GM19395 (cell line): ENCODE measurements at regions not wholly inside any gene's neighbourhood (a gene's known extent, or its start where the extent isn't known, plus 50 kb on each side); places are given as distances from the start of the nearest gene placed in this dataset.
"Not testable (repeated sequence)": the region's sequence is repeated elsewhere in the genome, so short reads cannot be mapped to it uniquely, and the experiment has no call there.

Experiments used
- ATAC-seq: cut with Tn5 transposase; IDR thresholded peaks from one replicate; pipeline ENCODE4 v1.9.1; 2021; ENCODE audit warnings: mild to moderate bottlenecking, moderate library complexity; ENCODE audit not compliant: unreplicated experiment

DNA sequence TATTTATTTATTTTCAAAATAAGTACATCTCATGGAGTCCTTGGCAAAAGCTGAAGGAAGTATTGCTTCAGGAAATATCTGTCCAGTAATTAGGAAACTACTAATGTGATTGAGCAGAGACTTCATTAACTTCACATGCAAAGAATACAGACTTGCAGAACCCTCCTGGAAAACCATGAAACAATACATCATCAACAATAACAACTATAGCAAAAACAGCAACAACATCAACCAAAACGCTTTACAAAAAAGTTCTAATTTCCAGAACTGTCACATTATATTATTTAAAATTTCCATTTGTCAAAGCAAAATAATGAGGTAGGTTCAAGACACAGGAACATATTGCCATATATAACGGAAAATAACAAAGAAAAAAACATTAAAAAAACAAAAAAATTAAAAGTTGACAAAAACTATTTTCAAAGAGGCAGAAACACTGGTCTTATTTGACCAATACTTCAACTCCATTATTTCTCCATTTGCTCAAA is 79.8 kb upstream of the TOP3B start:
- no peak for ATAC-seq

DNA sequence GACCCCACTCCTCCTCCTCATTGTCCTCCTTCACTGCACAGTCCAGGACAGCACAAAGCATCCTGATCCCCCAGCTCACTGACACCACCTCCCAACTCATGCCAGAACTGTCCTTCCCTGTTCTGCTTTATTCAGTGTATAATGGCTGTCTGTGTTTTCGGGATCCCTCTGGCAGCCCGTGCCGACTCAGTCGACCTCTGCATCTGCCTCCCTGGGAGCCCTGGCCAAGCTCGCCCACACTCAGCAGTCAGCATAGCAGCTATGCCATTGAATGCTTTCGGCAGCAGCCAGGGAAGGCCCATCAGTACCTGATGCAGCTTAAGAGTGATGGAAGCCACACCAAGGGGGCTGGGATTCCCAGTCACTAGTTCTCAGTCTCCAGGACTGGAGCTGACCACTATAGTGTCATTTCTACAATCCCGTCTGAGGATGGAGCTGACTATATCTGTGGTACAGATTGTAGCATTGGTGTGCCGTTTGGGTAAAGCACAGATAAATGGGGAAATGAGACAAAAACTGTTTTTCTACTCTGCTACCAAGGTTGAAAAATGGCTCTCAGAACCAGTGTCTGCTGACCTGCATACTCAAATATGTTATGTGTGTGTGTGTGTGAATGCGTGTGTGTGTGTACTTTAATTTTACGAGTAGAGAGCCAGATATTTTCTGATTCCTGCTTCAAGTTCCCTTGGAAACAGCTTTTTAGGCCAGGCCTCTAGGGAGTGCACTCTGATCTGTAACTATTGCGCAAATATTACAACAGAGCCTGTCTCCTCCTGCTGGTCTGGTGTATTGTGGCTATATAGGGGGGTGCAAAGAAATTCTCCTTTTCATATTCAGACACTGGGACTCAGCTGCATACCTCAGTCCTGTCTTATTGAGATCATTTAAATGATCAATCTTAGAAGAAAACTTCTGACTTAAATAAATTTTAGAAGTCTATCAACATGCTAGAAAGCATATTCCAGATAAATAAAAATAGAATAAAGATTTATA is 78.8 kb upstream of the TOP3B start:
- ATAC-seq: no peak

DNA sequence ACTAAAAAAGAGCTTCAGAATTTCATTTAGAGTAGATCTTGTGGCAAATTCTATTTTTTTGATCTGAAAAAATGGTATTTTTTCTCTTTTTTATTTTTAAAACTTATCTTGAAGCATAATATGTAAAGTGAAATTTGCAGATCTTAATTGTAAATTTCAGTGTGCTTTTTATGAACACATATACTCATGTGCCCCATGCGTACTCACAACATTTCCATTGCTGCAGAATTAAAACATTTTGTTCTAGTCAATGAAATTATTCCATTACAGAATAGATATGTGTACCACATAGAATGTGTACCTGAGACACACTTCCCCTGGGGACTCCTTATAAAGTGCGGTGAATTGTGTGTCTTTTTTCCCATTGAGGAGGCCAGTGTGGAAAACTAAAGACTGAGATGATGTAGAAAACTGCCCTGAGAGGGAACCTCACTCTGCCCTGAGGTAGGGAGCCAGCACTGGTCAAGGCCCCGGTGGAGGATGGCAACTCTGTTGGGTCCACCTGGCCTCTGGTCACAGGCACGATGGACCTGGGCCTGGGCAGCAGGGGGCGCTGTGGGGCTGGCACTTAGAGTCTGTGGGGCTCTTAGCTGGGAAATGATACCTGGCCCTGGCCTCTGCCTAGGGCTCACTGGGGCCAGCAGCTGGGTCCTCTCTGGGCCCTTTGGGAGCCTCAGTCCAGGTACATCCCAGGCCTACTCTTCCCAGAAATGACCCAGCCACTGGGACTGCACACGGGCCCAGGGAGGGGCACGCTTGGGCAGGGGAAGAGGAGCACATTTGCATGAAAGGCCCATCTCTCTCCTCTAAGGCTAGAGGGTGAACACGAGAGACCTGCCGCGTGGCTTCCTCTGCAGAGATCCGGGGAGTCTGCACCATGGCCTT is 77.9 kb upstream of the TOP3B start:
- ATAC-seq: no peak

DNA sequence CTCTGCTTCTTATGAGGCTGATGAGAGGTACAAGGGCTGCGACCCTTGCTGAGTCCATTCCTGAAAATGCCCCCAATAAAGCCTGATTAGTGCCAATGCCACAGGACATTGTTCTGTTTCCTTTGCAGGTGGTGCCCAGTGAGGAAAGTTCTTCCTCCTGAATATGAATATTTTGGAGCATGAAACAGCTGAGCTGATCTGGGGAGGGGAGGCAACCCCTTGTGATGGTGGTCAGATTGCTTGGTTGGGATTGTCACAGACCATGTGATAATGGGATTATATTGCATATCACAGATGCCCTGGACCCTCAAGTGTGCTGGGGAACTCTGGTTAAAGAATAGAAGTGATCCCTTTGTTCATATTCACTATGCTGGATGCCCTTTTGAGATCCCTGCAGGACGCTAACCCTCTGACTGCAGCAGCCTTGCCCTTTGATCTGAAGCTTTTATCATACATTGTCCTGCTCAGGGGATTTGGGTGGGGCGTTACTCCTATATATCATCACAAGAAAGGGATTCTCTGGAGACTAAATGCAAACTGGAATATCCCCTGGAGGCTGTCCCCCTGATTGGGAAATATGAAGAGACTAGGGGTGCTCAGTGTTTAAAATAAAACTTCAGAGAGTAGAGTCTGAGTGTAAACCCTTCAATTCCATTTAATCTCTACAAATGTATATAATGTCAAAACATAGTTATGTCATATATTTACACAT is 76.9 kb upstream of the TOP3B start:
- no peak for ATAC-seq

DNA sequence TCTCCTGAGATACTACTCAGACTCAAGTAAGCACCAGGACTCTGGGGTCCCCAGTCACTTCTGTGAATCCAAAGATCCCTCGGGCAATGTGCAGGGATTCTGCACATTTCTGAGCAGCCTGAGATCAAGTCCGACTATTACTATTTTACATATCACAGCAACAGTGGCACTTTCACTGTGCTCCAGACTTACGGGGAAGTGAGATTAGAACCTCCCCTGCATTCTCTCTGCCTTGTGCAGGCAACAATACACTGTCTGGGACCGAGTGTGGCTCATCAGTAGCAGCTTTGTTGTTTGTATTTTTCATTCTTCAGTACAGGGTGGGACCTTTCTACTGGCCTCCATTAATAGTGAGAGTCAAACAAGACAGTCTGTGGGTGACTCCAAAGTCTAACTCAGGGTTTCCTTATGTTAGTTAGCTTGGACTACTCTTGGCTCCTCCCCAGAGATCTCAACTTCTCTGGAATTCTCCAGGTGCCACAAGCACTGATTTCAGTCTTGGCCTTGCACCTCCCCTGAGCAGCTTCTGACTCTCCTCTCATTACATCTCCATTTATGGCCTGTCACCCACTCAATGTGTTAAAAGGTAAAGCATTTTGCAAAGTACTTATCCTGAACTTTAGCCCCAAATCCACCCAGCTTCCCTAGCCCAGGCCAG is 76.2 kb upstream of the TOP3B start:
- ATAC-seq: no peak

DNA sequence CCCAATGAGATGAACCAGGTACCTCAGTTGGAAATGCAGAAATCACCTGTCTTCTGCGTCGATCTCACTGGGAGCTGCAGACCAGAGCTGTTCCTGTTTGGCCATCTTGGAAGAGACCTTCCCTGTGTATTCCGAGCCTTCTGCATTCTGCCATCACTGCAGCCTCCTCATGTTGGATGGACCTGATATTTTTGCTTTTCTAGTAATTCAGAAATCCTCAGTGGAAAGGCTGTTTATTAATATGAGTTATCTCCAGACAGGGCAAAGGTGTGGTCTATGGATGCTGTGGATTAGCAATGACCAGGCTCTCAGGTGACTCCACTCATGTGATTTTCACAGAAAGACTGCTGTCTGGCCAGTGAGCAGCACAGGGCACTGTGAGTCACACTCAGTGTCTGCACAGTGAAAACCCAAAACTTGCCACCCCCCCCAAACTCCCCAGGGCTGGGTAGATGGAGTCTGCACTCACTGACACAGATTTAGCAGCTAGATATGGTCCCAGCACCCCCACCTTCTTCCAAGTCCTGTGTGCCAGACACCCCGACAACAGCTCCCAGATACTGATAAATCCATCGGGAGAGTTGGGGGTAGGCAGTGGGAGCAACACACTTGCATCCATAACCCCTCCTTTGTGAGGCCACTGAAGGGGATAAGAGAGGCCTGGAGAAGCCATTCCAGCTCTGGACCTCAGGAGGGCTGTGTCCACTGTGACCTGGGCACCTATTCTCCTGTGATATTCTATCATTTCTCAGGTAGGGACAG is 75.2 kb upstream of the TOP3B start:
- ATAC-seq: no peak

DNA sequence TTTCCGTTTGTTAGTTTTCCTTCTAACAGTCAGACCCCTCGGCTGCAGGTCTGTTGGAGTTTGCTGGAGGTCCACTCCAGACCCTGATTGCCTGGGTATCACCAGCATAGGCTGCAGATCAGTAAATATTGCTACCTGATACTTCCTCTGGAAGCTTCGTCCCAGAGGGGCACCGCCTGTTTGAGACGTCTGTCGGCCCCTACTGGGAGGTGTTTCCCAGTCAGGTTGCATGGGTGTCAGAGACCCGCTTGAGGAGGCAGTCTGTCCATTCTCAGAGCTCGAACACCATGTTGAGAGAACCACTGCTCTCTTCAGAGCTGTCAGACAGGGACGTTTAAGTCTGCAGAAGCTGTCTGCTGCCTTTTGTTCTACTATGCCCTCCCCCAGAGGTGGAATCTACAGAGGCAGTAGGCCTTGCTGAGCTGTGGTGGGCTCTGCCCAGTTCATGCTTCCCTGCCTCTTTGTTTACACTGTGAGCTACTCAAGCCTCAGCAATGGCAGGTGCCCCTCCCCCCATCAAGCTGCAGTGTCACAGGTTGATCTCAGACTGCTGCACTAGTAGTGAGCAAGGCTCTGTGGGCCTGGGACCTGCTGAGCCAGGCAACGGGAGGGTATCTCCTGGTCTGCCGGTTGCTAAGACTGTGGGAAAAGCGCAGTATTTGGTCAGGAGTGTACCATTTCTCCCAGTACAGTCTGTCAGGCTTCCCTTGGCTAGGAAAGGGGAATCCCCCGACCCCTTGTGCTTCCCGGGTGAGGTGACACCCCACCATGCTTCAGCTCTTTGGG is 74.4 kb upstream of the TOP3B start:
- not testable (repeated sequence) for ATAC-seq

DNA sequence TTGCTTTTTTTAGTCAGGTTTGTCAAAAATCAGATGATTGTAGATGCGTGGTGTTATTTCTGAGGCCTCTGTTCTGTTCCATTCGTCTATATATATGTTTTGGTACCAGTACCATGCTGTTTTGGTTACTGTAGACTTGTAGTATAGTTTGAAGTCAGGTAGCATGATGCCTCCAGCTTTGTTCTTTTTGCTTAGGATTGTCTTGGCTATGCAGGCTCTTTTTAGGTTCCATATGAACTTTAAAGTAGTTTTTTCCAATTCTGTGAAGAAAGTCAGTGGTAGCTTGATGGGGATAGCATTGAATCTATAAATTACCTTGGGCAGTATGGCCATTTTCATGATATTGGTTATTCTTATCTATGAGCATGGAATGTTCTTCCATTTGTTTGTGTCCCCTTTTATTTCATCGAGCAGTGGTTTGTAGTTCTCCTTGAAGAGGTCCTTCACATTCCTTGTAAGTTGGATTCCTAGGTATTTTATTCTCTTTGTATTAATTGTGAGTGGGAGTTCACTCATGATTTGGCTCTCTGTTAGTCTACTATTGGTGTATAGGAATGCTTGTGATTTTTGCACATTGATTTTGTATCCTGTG is 70.1 kb upstream of the TOP3B start:
- ATAC-seq: not testable (repeated sequence)

DNA sequence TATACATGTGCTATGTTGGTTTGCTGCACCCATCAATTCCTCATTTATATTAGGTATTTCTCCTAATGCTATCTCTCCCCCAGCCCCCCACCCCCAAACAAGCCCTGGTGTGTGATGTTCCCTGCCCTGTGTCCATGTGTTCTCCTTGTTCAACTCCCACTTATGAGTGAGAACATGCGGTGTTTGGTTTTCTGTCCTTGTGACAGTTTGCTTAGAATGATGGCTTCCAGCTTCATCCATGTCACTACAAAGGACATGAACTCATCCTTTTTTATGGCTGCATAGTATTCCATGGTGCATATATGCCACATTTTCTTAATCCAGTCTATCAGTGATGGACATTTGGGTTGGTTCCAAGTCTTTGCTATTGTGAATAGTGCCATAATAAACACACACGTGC is 68.4 kb upstream of the TOP3B start:
- ATAC-seq: not testable (repeated sequence)

DNA sequence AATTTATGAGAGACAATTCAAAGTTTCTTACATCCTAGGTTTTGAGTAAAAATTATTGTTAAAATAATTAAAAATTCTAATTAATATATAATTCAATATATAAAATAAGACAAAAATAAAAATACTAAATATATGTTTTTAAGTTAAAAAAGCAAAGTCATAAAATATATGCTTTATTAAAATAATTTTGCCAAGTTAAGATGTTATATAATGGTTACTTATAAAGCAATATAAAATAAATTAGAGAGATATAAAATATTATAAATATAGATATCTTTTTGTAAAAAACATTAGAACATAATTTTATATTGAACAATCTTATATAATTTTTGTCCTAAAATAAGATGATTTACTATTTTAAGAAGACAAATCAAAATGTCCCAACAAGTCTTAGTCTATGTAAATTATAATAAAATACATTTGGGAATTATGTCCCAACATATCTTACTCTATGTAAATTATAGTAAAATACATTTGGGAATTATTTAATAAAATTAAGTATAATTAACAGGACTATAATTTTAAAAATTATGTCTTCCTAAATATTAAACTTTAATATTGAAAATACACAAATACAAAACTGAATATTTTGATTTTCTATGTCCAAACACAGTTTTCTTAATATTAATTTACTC is 67.7 kb upstream of the TOP3B start:
- ATAC-seq: no peak

DNA sequence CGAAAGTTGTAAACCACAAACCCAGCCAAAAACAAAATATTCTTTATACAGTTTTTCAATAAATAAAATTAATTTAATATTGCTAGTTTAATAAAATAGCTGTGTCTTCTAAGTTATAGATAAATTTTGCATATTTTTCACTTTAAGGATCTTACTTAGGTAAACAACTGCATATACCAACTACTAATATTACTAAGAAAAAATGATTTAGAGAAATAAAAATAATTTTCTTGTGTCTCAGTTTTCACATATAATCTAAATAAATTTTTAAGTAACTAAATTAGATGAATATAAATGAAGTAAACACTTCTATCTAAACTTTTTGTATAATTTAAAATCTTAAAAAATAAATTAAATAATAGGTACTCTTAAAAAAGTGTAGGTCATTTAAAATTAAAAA is 67.1 kb upstream of the TOP3B start:
- no peak for ATAC-seq

DNA sequence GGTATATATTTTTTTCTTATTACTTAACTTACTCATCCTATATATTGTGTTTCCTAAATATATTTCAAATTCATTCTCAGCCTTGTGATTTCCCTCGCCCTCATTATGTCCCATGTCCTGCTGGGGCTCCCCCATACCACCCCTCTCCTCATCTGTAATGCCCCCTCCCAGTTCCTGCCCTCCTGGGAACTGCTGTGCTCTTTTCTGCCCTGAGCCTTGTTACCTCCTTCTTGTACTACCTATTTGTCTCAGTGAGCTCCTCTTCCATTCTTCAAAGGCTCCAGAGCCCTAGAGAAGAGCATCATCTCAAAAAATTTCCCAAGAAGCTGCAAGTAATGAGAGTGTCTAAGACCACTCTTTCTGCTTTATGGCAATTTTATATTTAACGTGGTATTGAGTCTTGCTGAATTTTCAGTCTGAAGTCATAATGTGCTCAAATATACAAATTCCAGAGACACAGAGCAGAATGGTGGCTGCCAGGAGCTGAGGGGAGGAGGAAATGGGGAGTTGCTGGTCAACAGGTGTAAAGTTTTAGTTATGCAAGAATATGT is 66.5 kb upstream of the TOP3B start:
- ATAC-seq: no peak

DNA sequence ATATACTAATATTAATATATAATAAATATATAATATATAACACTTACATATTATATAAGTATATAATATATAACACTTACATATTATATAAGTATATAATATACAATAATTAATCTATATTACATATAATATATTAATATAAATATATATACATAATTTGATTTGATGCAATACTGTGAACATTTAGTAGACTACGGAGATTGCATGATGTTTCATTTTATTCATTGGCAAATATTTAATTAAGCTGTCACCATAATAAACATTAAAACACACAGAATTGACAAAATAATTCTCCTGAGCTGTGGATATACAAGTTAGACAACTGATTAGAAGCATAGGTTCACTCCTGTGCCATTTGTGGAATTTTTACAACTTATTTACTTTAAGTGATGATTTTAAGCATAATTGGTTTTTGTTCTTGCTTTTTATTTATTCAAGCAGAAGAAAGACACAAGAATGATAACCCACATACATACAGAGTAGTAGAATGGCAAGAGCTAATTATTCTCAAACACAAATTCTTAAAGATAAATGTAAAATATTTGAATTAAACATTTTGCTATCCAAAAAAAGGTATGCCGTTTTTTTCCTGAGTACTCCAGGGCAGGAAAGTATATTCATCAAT is 65.8 kb upstream of the TOP3B start:
- no peak for ATAC-seq

DNA sequence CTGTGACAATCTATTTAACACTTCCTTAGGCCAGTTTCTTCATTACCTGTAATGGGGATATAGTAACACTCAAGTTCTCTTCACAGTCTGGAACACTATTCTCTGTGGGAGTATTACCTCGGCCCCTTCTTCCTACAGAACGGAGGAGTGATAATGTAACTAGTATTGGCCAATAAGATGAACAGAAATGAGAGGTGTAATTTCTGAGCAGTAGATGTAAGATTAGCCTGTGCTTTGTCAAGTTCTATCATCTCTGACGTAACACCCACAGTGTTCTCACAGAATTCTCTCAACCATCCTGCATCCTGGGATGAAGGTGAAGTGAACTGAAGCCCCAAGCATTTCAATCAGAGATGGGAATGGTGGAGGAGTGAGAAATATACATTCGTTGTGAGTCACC is 65.2 kb upstream of the TOP3B start:
- ATAC-seq: no peak

DNA sequence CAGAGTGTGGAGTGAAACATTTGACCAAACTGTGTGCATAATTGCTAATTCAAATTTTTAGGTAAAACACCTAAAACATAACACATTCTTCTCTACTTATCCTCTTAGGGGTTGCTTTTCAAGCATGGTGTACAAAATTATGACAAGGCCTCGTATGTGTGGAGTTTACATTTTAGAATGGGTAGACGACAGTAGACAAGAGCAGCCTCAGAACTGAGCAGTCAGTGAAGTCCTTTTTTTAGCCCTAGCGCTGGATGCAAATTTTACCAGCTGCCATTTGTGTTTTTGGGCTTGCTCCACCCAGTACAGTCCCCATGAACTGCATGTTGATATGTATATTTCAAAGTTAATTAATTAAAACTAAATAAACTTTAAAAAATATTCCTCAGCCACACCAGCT is 64.7 kb upstream of the TOP3B start:
- no peak for ATAC-seq

DNA sequence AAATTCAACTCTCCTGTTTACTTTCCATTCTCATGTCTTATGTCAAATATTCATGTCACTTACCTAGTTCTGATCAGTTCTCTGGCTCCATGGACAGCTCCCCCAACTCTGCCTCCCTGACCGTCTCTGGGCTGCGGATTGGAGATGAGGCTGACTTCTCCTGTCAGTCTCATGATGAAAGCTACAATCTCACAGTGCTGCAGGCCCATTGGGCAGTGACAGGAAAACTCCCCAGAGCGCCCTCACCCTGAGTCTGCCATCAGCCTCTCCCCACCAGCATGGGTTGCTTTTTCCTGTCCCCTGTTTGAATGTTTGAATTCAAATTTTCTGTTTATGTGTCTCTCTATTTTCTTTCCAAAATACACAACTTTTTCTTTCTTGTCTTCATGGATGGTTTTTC is 63.8 kb upstream of the TOP3B start:
- ATAC-seq: no peak

DNA sequence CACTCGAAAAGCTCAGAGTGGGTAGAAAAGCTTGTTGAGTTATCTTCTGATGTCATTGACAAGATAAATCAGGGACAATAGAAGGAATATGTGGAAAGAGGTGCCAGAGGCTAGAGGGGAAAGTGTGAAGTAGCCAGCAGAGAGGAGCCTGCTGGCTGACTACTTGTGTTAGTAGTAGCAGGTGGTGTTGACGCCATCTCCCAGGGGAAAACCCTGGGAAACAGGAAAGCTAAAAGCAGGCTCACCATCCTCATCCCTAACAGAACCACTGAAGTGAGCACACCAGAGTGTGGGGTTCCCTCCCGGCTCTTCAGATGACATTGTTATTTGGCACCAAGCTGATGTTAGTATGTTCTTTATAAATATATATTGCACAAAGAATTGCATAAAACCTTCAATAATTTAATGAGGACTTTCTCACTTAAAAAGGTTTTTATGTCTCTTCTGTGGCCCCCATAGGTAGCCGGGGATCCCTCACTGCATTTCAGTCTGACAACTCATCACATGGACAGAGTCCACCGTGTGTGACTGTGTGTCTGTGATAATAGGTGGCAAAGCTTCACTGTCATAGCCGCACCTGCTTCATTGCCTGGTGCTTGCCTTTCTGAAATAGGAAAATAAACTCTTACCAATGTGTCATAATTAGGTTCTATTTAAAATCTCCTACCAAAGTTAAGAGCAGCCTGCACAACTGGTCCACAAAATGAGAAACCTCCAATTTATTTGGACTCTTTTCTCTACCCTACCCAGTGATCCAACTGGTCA is 63.2 kb upstream of the TOP3B start:
- no peak for ATAC-seq
